BLaER1 (cell line): ENCODE measurements at regions not wholly inside any gene's neighbourhood (a gene's known extent, or its start where the extent isn't known, plus 50 kb on each side); places are given as distances from the start of the nearest gene placed in this dataset.

Experiments
- H3K27ac ChIP-seq: shearing (Covaris generic); formaldehyde crosslinking; 2 replicates; pipeline ENCODE4 v1.8.1; 2022
- H3K27me3 ChIP-seq: shearing (Covaris generic); formaldehyde crosslinking; 2 replicates; pipeline ENCODE4 v1.8.1; 2022
- H3K36me3 ChIP-seq: shearing (Covaris generic); formaldehyde crosslinking; 2 replicates; pipeline ENCODE4 v1.8.1; 2022
- H3K4me1 ChIP-seq: shearing (Covaris generic); formaldehyde crosslinking; 2 replicates; pipeline ENCODE4 v1.8.1; 2022
- H3K4me2 ChIP-seq: shearing (Covaris generic); formaldehyde crosslinking; 2 replicates; pipeline ENCODE4 v1.8.1; 2022
- H3K4me3 ChIP-seq: shearing (Covaris generic); formaldehyde crosslinking; 2 replicates; pipeline ENCODE4 v1.8.1; 2022
- H3K9ac ChIP-seq: shearing (Covaris generic); formaldehyde crosslinking; 2 replicates; pipeline ENCODE4 v1.8.1; 2022
- H3K9me3 ChIP-seq: shearing (Covaris generic); formaldehyde crosslinking; 2 replicates; pipeline ENCODE4 v1.8.1; 2022
- H4K20me1 ChIP-seq: shearing (Covaris generic); formaldehyde crosslinking; 2 replicates; pipeline ENCODE4 v1.8.1; 2022
- Cebpa-rat ChIP-seq: shearing (Covaris generic); IDR thresholded peaks from 2 replicates; pipeline ENCODE4 v1.8.1; 2022

DNA sequence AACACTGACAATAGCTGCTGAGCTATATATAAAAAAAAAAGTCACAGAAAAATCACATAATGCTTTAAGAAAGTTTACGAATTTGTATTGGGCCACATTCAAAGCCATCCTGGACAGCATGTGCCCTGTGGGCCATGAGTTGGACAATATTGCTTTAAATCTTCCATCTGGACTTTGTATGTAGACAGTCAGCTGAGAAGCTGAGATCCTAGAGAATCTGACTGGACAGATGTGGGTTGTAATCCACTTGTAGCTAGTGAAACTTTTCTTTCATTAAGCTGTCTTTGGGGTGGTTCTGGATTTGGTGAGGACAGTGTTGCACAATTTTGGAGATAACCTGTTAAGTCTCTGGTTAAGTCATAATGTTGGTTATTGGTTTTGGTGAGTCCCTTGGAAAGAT is 824.5 kb downstream of the CCSER2 start:
- Histone ChIP-seq H3K4me2 (no peak overlapping the region), H3K27me3 (no peaks in the 10 kb centered on the region), H3K9me3 (no peaks in the 10 kb centered on the region), H3K9ac (no peak overlapping the region), H4K20me1 (no peaks in the 10 kb centered on the region), H3K27ac (no peak overlapping the region), H3K4me3 (no peak overlapping the region), H3K36me3 (no peaks in the 10 kb centered on the region), H3K4me1 (no peaks in the 10 kb centered on the region)
- no peak for TF ChIP-seq Cebpa-rat

DNA sequence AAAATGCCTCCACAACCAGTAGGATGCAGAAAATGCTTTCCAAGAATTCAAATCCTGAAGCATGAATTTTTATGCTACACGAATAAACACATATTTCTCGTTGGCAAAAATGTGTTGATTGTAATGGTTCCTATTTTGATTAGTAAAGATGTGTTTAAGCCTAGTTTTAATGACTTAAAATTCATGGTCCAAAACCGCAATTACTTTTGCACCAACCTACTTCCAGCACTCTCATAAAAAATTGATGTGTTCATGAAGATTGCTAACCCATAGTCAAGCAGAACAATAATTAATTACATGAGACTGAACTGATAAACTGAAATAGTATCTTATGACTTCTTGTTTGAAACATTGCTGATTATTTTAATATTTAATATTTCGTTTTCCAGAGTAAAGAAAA is 828.8 kb downstream of the CCSER2 start:
- H3K4me2 ChIP-seq, result no peak overlapping the region
- no peak for TF ChIP-seq Cebpa-rat
- H3K27ac ChIP-seq, result no peak overlapping the region

DNA sequence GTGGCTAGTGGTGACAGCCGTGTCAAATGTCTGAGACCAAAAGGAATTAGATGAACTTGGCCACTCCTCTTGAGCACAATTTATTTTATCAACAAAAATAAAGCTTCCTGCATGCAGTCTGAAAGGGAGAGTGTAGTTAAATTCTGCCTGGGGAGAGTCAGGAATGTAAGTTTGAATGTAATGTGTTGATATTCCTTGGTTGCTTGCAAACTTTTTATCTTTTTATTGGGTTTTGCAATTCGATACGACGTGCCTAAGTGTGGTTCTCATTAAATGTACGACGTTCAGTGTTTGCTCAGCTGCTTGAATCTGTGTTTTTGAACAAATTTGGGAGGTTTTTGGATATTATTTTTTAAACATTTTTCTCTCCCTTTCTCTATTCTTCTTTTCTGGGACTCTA is 839.9 kb downstream of the CCSER2 start:
- no peak for TF ChIP-seq Cebpa-rat
- H4K20me1 ChIP-seq, result no peaks in the 10 kb centered on the region
- H3K27me3 ChIP-seq, result no peaks in the 10 kb centered on the region
- H3K9ac ChIP-seq, result no peak overlapping the region
- no peaks in the 10 kb centered on the region for H3K36me3 ChIP-seq
- H3K4me3 ChIP-seq, result no peak overlapping the region
- H3K27ac ChIP-seq, result no peak overlapping the region
- H3K4me2 ChIP-seq, result no peak overlapping the region
- no peaks in the 10 kb centered on the region for H3K9me3 ChIP-seq
- H3K4me1 ChIP-seq, result no peaks in the 10 kb centered on the region

More for the DNA sequence above, 828.8 kb downstream of the CCSER2 start:
- H3K27me3 ChIP-seq, result no peaks in the 10 kb centered on the region
- no peaks in the 10 kb centered on the region for H3K36me3 ChIP-seq
- no peaks in the 10 kb centered on the region for H4K20me1 ChIP-seq
- H3K4me3 ChIP-seq, result no peak overlapping the region
- no peaks in the 10 kb centered on the region for H3K9me3 ChIP-seq
- H3K9ac ChIP-seq, result no peak overlapping the region
- H3K4me1 ChIP-seq, result no peaks in the 10 kb centered on the region

DNA sequence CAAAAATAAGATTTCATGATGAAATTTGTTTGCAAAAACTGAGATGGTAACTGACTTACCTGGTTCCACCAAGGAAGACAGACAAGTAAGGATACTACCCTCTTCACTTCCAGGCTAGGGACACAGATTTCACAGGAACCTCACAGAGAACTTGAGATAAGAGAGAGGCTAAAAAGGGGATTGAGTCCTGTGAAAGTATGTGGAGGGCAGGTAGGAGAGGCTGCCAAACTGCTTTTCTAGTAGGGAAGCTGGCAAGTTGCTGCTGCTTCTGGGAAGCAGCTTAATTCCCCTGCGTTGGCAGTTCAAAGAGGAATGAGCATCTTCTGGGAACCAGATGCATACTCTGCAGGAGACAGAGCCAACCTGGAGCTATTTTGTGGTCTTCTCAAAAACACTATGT is 841.6 kb downstream of the CCSER2 start:
- Histone ChIP-seq H3K4me3 (no peak overlapping the region), H3K9me3 (no peaks in the 10 kb centered on the region), H3K36me3 (no peaks in the 10 kb centered on the region), H4K20me1 (no peaks in the 10 kb centered on the region), H3K27ac (no peak overlapping the region), H3K27me3 (no peaks in the 10 kb centered on the region), H3K9ac (no peak overlapping the region), H3K4me1 (no peaks in the 10 kb centered on the region), H3K4me2 (no peak overlapping the region)
- no peak for TF ChIP-seq Cebpa-rat

DNA sequence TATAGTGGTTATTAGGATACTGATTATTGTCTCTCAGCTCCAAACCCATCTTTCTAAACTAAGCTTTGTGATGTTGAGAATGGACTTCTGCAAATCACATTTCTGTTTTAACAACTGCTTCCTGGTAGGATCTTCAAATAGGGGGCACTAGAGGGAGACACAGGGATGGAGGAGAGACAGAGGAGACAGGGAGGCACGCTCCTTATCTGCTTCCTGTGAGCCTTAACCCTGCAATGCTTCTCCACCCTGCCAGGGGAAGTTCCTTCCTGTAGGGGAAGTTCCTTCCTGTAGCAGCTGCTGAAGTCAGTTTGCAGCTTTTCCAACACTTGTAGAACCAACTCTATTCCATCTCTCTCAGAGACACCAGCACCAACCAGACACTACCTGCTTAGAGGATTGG is 847.2 kb downstream of the CCSER2 start:
- Histone ChIP-seq H3K36me3 (no peaks in the 10 kb centered on the region), H3K27me3 (no peaks in the 10 kb centered on the region), H3K9me3 (no peaks in the 10 kb centered on the region), H3K4me3 (no peak overlapping the region), H3K9ac (no peak overlapping the region), H4K20me1 (no peaks in the 10 kb centered on the region), H3K27ac (no peak overlapping the region), H3K4me1 (peaks cover 9% of the 10 kb centered on the region), H3K4me2 (peak overlapping the region; percentile 4; the same call in 1 of the 2 replicates)
- no peak for TF ChIP-seq Cebpa-rat

DNA sequence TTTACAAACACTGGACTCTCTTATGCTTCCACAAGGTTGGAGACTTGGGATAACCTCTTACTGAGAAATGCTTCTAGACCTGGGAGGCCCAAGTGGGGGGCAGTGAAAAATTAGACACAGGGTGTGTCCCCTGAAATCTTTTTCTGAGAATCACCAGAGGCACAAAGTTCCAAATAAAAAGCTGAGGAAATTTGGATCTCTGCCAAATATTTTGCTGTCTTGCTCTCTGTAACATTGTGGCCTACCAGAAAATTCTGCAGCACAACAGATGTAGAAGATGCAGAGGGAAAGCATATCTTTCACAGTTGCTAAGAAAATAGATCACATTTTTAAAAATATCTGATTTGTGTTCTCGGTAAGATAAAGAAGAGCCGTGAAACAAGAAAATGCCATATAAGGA is 849.4 kb downstream of the CCSER2 start:
- Histone ChIP-seq H3K9ac (no peak overlapping the region), H4K20me1 (no peaks in the 10 kb centered on the region), H3K36me3 (no peaks in the 10 kb centered on the region), H3K4me3 (no peak overlapping the region), H3K4me2 (no peak overlapping the region), H3K4me1 (peaks cover 9% of the 10 kb centered on the region), H3K27me3 (no peaks in the 10 kb centered on the region), H3K27ac (no peak overlapping the region), H3K9me3 (no peaks in the 10 kb centered on the region)
- no peak for TF ChIP-seq Cebpa-rat

DNA sequence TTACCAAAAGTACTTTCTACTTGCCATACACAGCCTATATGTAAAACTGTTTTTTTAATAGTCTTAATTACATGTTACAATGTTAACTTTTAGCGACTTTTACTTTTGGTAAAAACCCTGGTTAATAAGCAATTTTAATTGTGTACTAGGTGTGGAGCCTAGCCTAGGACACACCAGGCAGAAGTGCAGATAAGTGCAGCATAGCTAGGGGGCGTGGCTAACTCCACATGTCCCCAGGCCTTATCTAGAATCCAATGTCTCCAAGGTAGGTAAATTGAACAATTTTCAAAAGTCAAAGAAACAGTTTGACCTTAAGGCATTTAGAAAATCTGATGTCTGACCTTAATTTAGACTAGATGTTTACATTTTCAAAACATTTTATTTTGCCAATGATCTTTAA is 858.7 kb downstream of the CCSER2 start:
- no peaks in the 10 kb centered on the region for H3K27me3 ChIP-seq

DNA sequence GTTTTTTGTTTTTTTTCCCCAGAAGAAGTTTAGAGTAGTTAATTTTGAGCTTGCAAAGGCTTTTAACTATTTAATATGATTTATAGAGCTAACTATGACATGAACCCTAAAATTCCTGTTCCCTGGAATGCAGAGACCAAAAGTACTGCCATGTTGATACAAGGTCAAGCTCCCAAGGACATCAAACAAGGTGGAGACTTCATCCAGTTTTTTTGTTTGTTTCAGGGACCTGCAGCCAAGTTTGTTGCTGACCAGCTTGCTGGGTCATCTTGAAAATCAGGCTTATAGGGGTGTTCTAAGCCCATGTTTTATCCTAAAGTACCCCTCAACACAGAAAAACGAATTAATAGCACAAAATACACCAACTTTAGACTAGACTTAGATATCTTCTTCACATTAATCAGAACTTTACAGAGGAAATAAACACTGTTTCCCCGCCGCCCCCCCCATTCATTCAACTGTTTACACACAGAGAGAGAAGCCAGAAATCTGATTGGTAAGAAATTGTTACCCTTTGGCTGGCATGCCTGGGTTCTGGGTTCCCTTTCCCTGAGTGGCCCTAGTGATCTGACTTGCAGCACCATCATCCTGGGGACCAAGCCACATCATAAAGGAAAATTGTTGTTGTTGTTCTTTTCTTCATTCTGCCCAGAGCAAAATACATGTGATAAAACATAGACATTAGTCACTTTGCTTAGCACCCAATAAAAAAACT is 860.5 kb downstream of the CCSER2 start:
- no peak for TF ChIP-seq Cebpa-rat
- H3K9me3 ChIP-seq, result peaks cover 4% of the 10 kb centered on the region; the same call in 1 of the 2 replicates
- H3K9ac ChIP-seq, result no peak overlapping the region
- H3K27ac ChIP-seq, result no peak overlapping the region
- H3K4me3 ChIP-seq, result no peak overlapping the region
- no peak overlapping the region for H3K4me2 ChIP-seq
- H4K20me1 ChIP-seq, result no peaks in the 10 kb centered on the region
- H3K4me1 ChIP-seq, result peaks cover 9% of the 10 kb centered on the region
- H3K27me3 ChIP-seq, result no peaks in the 10 kb centered on the region
- no peaks in the 10 kb centered on the region for H3K36me3 ChIP-seq

More for the DNA sequence above, 858.7 kb downstream of the CCSER2 start:
- Histone ChIP-seq H3K36me3 (no peaks in the 10 kb centered on the region), H3K4me2 (no peak overlapping the region), H3K9ac (no peak overlapping the region), H3K4me3 (no peak overlapping the region), H3K27ac (no peak overlapping the region), H3K9me3 (peaks cover 4% of the 10 kb centered on the region; the same call in 1 of the 2 replicates), H3K4me1 (no peaks in the 10 kb centered on the region), H4K20me1 (no peaks in the 10 kb centered on the region)
- TF ChIP-seq Cebpa-rat, result no peak

DNA sequence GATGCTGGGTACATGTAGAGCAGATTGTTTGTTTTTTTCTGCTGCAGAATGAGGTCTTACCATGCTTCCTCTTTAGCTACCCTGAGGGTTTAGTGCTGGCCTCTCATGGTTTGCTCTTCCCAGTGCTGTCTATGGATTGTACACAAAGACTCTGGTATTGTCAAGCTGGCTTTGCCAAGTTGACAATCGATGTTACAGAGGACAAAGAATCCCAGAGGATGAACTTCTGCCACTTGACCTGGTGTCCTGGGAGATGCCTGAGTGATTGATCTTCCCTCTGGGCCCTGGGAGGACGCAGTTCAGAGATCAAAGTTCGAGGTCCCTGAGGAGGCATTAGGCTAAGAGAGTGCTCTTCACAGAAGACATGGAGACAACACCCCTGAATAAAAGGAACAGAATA is 865.4 kb downstream of the CCSER2 start:
- peak overlapping the region; percentile 23 for H3K4me2 ChIP-seq
- H3K9me3 ChIP-seq, result no peaks in the 10 kb centered on the region
- no peaks in the 10 kb centered on the region for H3K27me3 ChIP-seq
- no peak for TF ChIP-seq Cebpa-rat
- H3K4me3 ChIP-seq, result no peak overlapping the region
- H3K27ac ChIP-seq, result no peak overlapping the region
- H3K4me1 ChIP-seq, result peaks cover 10% of the 10 kb centered on the region
- H3K36me3 ChIP-seq, result no peaks in the 10 kb centered on the region
- H3K9ac ChIP-seq, result no peak overlapping the region
- H4K20me1 ChIP-seq, result no peaks in the 10 kb centered on the region

DNA sequence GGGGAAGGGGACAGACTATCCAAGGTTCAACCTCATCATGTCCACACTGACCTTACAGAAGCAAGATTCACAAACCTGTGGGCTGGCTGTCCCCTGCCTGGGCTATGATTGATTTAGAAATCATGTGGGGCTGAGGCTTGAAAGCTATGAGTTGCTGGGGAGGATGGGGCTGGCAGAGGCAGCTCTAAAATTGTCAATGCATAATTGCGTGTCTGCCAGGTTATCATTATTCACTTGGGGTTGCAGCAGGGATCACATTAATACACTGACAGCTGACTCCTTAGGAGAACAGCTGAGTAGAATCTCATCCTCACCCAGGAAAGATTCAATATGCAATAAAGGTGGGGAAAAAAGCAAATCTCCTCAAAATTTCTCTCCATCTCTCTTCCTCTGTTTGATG is 866.3 kb downstream of the CCSER2 start:
- Histone ChIP-seq H3K9me3 (no peaks in the 10 kb centered on the region), H3K4me2 (no peak overlapping the region), H3K36me3 (no peaks in the 10 kb centered on the region), H3K27me3 (no peaks in the 10 kb centered on the region), H3K27ac (no peak overlapping the region), H3K9ac (no peak overlapping the region), H3K4me1 (peaks cover 10% of the 10 kb centered on the region), H3K4me3 (no peak overlapping the region), H4K20me1 (no peaks in the 10 kb centered on the region)
- no peak for TF ChIP-seq Cebpa-rat

DNA sequence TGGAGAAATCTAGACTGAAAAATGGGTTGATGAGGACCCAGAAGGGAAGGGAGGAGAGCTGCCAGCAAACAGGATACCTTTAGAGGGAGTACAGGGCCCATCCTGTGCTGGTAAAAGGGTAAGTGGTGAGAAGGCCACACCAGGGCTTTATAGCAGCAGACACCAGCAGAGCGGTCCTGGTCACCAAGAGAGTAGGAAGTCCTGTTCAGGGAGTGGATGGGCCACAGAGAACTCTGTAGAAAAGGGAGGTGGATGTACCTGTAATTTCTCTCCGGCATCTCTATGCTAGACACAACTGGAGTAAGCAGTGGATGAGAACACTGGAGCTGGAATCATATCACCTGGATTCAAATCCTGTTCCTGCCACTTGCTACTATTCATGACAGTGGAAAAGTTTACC is 867.2 kb downstream of the CCSER2 start:
- Histone ChIP-seq H3K4me2 (no peak overlapping the region), H3K27ac (no peak overlapping the region), H3K27me3 (no peaks in the 10 kb centered on the region), H3K9ac (no peak overlapping the region), H3K36me3 (no peaks in the 10 kb centered on the region), H4K20me1 (no peaks in the 10 kb centered on the region), H3K4me3 (no peak overlapping the region), H3K9me3 (no peaks in the 10 kb centered on the region), H3K4me1 (peaks cover 10% of the 10 kb centered on the region)
- no peak for TF ChIP-seq Cebpa-rat
